ENCODE measurements at regions not wholly inside any gene's neighbourhood (a gene's known extent, or its start where the extent isn't known, plus 50 kb on each side); places are given as distances from the start of the nearest gene placed in this dataset.
A peak's percentile ranks its signal among the peaks of the same experiment; 100 is the strongest.

- ATAC-seq: no peak
- no peaks in the 10 kb centered on the region for H3K4me1 ChIP-seq
- no peak overlapping the region for H3K4me3 ChIP-seq
- H3K27ac ChIP-seq: no peak overlapping the region
- no peaks in the 10 kb centered on the region for H3K27me3 ChIP-seq (ENCODE audit: low read depth)
- intact Hi-C loops (cut with DNase I): no loop called here
- TF ChIP-seq CTCF (IDR thresholded peaks at IDR 0.05): no peak
- no peaks in the 10 kb centered on the region for H3K36me3 ChIP-seq
- H3K9me3 ChIP-seq: no peaks in the 10 kb centered on the region
- no peak for DNase-seq
Measured at GRCh38 chr3:107216229-107216628, 161.0 kb upstream of the CCDC54 start.

- Histone ChIP-seq H3K4me3 (no peak overlapping the region), H3K4me1 (no peaks in the 10 kb centered on the region), H3K36me3 (no peaks in the 10 kb centered on the region), H3K27ac (no peak overlapping the region), H3K27me3 (ENCODE audit: low read depth) (no peaks in the 10 kb centered on the region), H3K9me3 (no peaks in the 10 kb centered on the region)
- intact Hi-C loops (cut with DNase I): no loop called here
- ATAC-seq (peak in 1 of 2 donors; percentile 43), DNase-seq (no peak)
- TF ChIP-seq CTCF (IDR thresholded peaks at IDR 0.05): no peak
Measured at GRCh38 chr3:107216711-107217110, 160.5 kb upstream of the CCDC54 start.

- H3K4me1 ChIP-seq: no peaks in the 10 kb centered on the region
Measured at GRCh38 chr3:107217172-107217571, 160.1 kb upstream of the CCDC54 start.

GRCh38 chr3:107218864-107219269 is 158.4 kb upstream of the CCDC54 start:
- H3K36me3 ChIP-seq: no peaks in the 10 kb centered on the region
- no peak for DNase-seq

More at GRCh38 chr3:107217172-107217571, 160.1 kb upstream of the CCDC54 start:
- H3K27me3 ChIP-seq (ENCODE audit: low read depth): no peaks in the 10 kb centered on the region
- no peak for TF ChIP-seq CTCF (IDR thresholded peaks at IDR 0.05)
- H3K4me3 ChIP-seq: no peak overlapping the region
- DNase-seq (no peak), ATAC-seq (no peak)
- intact Hi-C loops (cut with DNase I): no loop called here
- no peak overlapping the region for H3K27ac ChIP-seq
- H3K9me3 ChIP-seq: no peaks in the 10 kb centered on the region
- no peaks in the 10 kb centered on the region for H3K36me3 ChIP-seq

GRCh38 chr3:107220538-107220937 is 156.7 kb upstream of the CCDC54 start:
- Histone ChIP-seq H3K9me3 (no peaks in the 10 kb centered on the region), H3K27ac (no peak overlapping the region), H3K4me1 (no peaks in the 10 kb centered on the region), H3K27me3 (ENCODE audit: low read depth) (no peaks in the 10 kb centered on the region), H3K36me3 (no peaks in the 10 kb centered on the region), H3K4me3 (no peak overlapping the region)
- ATAC-seq: no peak
- TF ChIP-seq CTCF (IDR thresholded peaks at IDR 0.05): no peak
- no peak for DNase-seq
- intact Hi-C loops (cut with DNase I): no loop called here

More at GRCh38 chr3:107218864-107219269, 158.4 kb upstream of the CCDC54 start:
- Histone ChIP-seq H3K9me3 (no peaks in the 10 kb centered on the region), H3K4me3 (no peak overlapping the region), H3K27ac (no peak overlapping the region), H3K4me1 (no peaks in the 10 kb centered on the region), H3K27me3 (ENCODE audit: low read depth) (no peaks in the 10 kb centered on the region)
- no peak for ATAC-seq
- intact Hi-C loops (cut with DNase I): no loop called here
- no peak for TF ChIP-seq CTCF (IDR thresholded peaks at IDR 0.05)

GRCh38 chr3:107221856-107222255 is 155.4 kb upstream of the CCDC54 start:
- Histone ChIP-seq H3K27ac (no peak overlapping the region), H3K9me3 (no peaks in the 10 kb centered on the region), H3K27me3 (ENCODE audit: low read depth) (no peaks in the 10 kb centered on the region), H3K4me3 (no peak overlapping the region), H3K4me1 (no peaks in the 10 kb centered on the region), H3K36me3 (no peaks in the 10 kb centered on the region)
- TF ChIP-seq CTCF (IDR thresholded peaks at IDR 0.05): no peak
- no peak for DNase-seq
- intact Hi-C loops (cut with DNase I): no loop called here
- ATAC-seq: no peak

Measured in lower lobe of right lung (tissue), 2 donors.